NCI-H2107 treated with DMSO at 0.1 percent for 48 hours (cell line): ENCODE measurements at regions not wholly inside any gene's neighbourhood (a gene's known extent, or its start where the extent isn't known, plus 50 kb on each side); places are given as distances from the start of the nearest gene placed in this dataset.
"Not testable (repeated sequence)": the region's sequence is repeated elsewhere in the genome, so short reads cannot be mapped to it uniquely, and the experiment has no call there.

Experiments
- DNase-seq: peaks from one replicate; lab custom pipeline; 2025; ENCODE audit not compliant: unreplicated experiment; lab: John Stamatoyannopoulos, UW

GRCh38 chr11:82225502-82225901 is 508.2 kb downstream of the FAM181B start:
- DNase-seq, result no peak

GRCh38 chr11:82216927-82217570 is 516.6 kb downstream of the FAM181B start:
- no peak for DNase-seq

GRCh38 chr11:82210011-82210410 is 523.7 kb downstream of the FAM181B start:
- DNase-seq, result no peak

- no peak for DNase-seq
Measured at GRCh38 chr11:82195283-82195682, 538.4 kb downstream of the FAM181B start.

- DNase-seq, result no peak
Measured at GRCh38 chr11:82194521-82194920, 539.1 kb downstream of the FAM181B start.

GRCh38 chr11:82191695-82192094 is 542.0 kb downstream of the FAM181B start:
- DNase-seq, result no peak

- no peak for DNase-seq
Measured at GRCh38 chr11:82185925-82186324, 547.7 kb downstream of the FAM181B start.

GRCh38 chr11:82184966-82185365 is 548.7 kb downstream of the FAM181B start:
- no peak for DNase-seq

GRCh38 chr11:82183346-82183745 is 550.3 kb downstream of the FAM181B start:
- DNase-seq, result no peak

GRCh38 chr11:82182697-82183096 is 551.0 kb downstream of the FAM181B start:
- DNase-seq, result not testable (repeated sequence)

GRCh38 chr11:82181796-82182195 is 551.9 kb downstream of the FAM181B start:
- DNase-seq, result not testable (repeated sequence)

GRCh38 chr11:82176945-82177344 is 556.7 kb downstream of the FAM181B start:
- DNase-seq, result no peak

- DNase-seq, result no peak
Measured at GRCh38 chr11:82176365-82176764, 557.3 kb downstream of the FAM181B start.

GRCh38 chr11:82174610-82175009 is 559.1 kb downstream of the FAM181B start:
- no peak for DNase-seq

GRCh38 chr11:82146789-82147188 is 586.9 kb downstream of the FAM181B start:
- no peak for DNase-seq

- DNase-seq, result no peak
Measured at GRCh38 chr11:82118946-82119345, 614.7 kb downstream of the FAM181B start.

- no peak for DNase-seq
Measured at GRCh38 chr11:82117362-82117761, 616.3 kb downstream of the FAM181B start.

GRCh38 chr11:82105331-82105998 is 628.2 kb downstream of the FAM181B start:
- DNase-seq, result no peak

- no peak for DNase-seq
Measured at GRCh38 chr11:82092904-82093303, 640.8 kb downstream of the FAM181B start.

GRCh38 chr11:82089426-82089825 is 644.2 kb downstream of the FAM181B start:
- DNase-seq, result no peak

GRCh38 chr11:82085493-82085892 is 648.2 kb downstream of the FAM181B start:
- DNase-seq, result no peak

GRCh38 chr11:82082976-82083375 is 650.7 kb downstream of the FAM181B start:
- no peak for DNase-seq

GRCh38 chr11:82080160-82080559 is 653.5 kb downstream of the FAM181B start:
- DNase-seq, result no peak
